HEK293 (cell line): ENCODE measurements at regions not wholly inside any gene's neighbourhood (a gene's known extent, or its start where the extent isn't known, plus 50 kb on each side); places are given as distances from the start of the nearest gene placed in this dataset.
"Not testable (repeated sequence)": the region's sequence is repeated elsewhere in the genome, so short reads cannot be mapped to it uniquely, and the experiment has no call there.

Source experiments
- KLF16 ChIP-seq: fragments of 450-650 bp; formaldehyde crosslinking; IDR thresholded peaks from 2 replicates; pipeline ENCODE4 v1.5.1; 2017; ENCODE audit warnings: missing biosample characterization, missing genetic modification characterization
- ZNF18 ChIP-seq: fragments of 450-650 bp; formaldehyde crosslinking; IDR thresholded peaks from 2 replicates; pipeline ENCODE4 v1.5.1; 2016; ENCODE audit warnings: missing biosample characterization, missing genetic modification characterization
- TF ChIP-seq, protein P1 (sequence below): fragments of 450-650 bp; formaldehyde crosslinking; IDR thresholded peaks from 2 replicates; pipeline ENCODE4 v1.5.1; 2016; ENCODE audit warnings: missing biosample characterization, missing genetic modification characterization

DNA sequence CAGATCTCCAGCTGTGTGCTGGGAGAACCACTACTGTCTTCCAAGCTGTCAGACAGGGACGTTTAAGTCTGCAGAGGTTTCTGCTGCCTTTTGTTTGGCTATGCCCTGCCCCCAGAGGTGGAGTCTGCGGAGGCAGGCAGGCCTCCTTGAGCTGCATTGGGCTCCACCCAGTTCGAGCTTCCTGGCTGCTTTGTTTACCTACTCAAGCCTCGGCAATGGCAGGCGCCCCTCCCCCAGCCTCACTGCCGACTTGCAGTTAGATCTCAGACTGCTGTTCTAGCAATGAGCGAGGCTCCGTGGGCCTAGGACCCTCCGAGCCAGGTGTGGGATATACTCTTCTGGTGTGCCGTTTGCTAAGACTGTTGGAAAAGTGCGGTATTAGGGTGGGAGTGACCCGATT is 206.8 kb upstream of the FBXO33 start:
- TF ChIP-seq, protein P1, sequence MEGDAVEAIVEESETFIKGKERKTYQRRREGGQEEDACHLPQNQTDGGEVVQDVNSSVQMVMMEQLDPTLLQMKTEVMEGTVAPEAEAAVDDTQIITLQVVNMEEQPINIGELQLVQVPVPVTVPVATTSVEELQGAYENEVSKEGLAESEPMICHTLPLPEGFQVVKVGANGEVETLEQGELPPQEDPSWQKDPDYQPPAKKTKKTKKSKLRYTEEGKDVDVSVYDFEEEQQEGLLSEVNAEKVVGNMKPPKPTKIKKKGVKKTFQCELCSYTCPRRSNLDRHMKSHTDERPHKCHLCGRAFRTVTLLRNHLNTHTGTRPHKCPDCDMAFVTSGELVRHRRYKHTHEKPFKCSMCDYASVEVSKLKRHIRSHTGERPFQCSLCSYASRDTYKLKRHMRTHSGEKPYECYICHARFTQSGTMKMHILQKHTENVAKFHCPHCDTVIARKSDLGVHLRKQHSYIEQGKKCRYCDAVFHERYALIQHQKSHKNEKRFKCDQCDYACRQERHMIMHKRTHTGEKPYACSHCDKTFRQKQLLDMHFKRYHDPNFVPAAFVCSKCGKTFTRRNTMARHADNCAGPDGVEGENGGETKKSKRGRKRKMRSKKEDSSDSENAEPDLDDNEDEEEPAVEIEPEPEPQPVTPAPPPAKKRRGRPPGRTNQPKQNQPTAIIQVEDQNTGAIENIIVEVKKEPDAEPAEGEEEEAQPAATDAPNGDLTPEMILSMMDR: not testable (repeated sequence)
- not testable (repeated sequence) for TF ChIP-seq ZNF18, KLF16 (tag by site-specific recombination)
